C4-2B (cell line): ENCODE measurements at regions not wholly inside any gene's neighbourhood (a gene's known extent, or its start where the extent isn't known, plus 50 kb on each side); places are given as distances from the start of the nearest gene placed in this dataset.

ENCODE experiments used
- CTCF ChIP-seq: fragments of 450-650 bp; conservative IDR thresholded peaks from 2 replicates; pipeline ENCODE4 v1.5.1; 2017; ENCODE audit warnings: mild to moderate bottlenecking
- ZFX ChIP-seq: fragments of 450-650 bp; IDR thresholded peaks from 2 replicates; pipeline ENCODE4 v1.6.1; 2017

DNA sequence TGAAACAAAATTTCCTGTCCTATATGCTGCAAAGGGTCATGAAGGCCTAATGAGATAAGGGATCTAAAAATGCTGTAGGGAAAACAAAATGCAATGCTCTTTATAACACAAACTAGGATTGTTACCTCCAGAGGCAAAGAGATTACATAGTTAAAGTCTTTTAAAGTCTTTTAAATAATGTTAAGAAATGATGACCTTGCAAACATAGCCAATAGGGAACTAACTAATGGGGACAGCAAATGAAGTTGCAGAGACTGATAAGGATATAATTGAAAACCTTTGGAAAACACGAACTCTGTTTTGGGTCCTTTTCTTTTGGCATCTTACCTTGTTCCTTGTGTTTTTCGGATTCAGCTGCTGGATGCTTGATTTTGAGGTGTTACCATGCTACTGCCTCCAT, 485.9 kb downstream of the KCNA4 start:
- TF ChIP-seq CTCF (no peak), ZFX (no peak)
